B cell (primary cell): ENCODE measurements at regions not wholly inside any gene's neighbourhood (a gene's known extent, or its start where the extent isn't known, plus 50 kb on each side); places are given as distances from the start of the nearest gene placed in this dataset.

Source experiments
- ATAC-seq: fragments of 200-7000 bp; cut with Tn5 transposase; one replicate; pipeline ENCODE4 v1.10.0; 2021; ENCODE audit warnings: low read depth, mild to moderate bottlenecking, moderate number of reproducible peaks, moderate library complexity
- CTCF ChIA-PET: fragments of 350-600 bp; sonication (Branson Sonifier 250); formaldehyde crosslinking; loops from one replicate; lab custom pipeline; 2021; ENCODE audit warnings: antibody characterized with exemption, inconsistent platforms; lab: Charles Lee
- POLR2A ChIA-PET: fragments of 350-600 bp; sonication (Branson Sonifier 250); formaldehyde crosslinking; loops from one replicate; lab custom pipeline; 2021; ENCODE audit warnings: antibody characterized with exemption; lab: Charles Lee
- DNase-seq: peaks from one replicate; pipeline ENCODE4 v3.0.0; 2013
- H2AFZ ChIP-seq: 2 replicates; pipeline ENCODE4 v1.6.1; 2012; ENCODE audit warnings: mild to moderate bottlenecking, low read depth, low read length; ENCODE audit not compliant: insufficient read depth, poor library complexity, severe bottlenecking
- H3K27ac ChIP-seq, 2 donors: 1 replicate in 1 of 2; 2 replicates in 1 of 2; pipeline ENCODE4 v1.5.1; 2012 to 2013; ENCODE audit warnings: low read length in 2 of 2, mild to moderate bottlenecking in 2 of 2, moderate library complexity in 1 of 2
- H3K27me3 ChIP-seq, 4 experiments: fragments of 200-600 bp in 1 of 4; sonication (generic) in 1 of 4; replicated peaks in 1 of 4; 1 replicate in 2 of 4; 2 replicates in 2 of 4; pipeline versions ENCODE4 v1.6.1 to v1.7.0; 2013 to 2016; ENCODE audit warnings: low read length in 3 of 4, mild to moderate bottlenecking in 2 of 4, mixed read lengths in 1 of 4, moderate library complexity in 1 of 4; ENCODE audit not compliant: insufficient read depth in 4 of 4, control insufficient read depth in 3 of 4; ENCODE audit errors: control extremely low read depth in 1 of 4
- H3K36me3 ChIP-seq, 2 experiments: replicated peaks in 1 of 2; 1 replicate in 1 of 2; 2 replicates in 1 of 2; pipeline versions ENCODE4 v1.6.1 to v1.7.1; 2013; ENCODE audit warnings: low read length in 1 of 2; ENCODE audit not compliant: insufficient read depth in 2 of 2, control insufficient read depth in 1 of 2; ENCODE audit errors: control extremely low read depth in 1 of 2, extremely low read depth in 1 of 2
- H3K4me1 ChIP-seq, 2 donors: fragments of 200-600 bp in 1 of 2; sonication (generic) in 1 of 2; 1 replicate in 1 of 2; 2 replicates in 1 of 2; pipeline versions ENCODE4 v1.5.1 to v1.6.1; 2013 to 2017; ENCODE audit warnings: low read length in 2 of 2; ENCODE audit not compliant: control insufficient read depth in 2 of 2, insufficient read depth in 2 of 2
- H3K4me2 ChIP-seq: replicated peaks from 2 replicates; pipeline ENCODE3; 2012; ENCODE audit warnings: mild to moderate bottlenecking, low read depth, low read length; ENCODE audit not compliant: poor library complexity, severe bottlenecking
- H3K4me3 ChIP-seq, 5 experiments: fragments of 200-600 bp in 1 of 5; sonication (generic) in 1 of 5; 1 replicate in 3 of 5; 2 replicates in 2 of 5; pipeline versions ENCODE4 v1.5.1 to v1.7.0; 2011 to 2016; ENCODE audit warnings: low read length in 4 of 5, mild to moderate bottlenecking in 4 of 5, low read depth in 2 of 5, control low read depth in 1 of 5, moderate library complexity in 1 of 5; ENCODE audit not compliant: insufficient read depth in 1 of 5; ENCODE audit errors: control extremely low read depth in 1 of 5, extremely low read depth in 1 of 5
- H3K79me2 ChIP-seq: fragments of 200-600 bp; sonication (generic); one replicate; pipeline ENCODE4 v1.6.0; 2016; ENCODE audit warnings: low read length; ENCODE audit not compliant: control insufficient read depth, insufficient read depth
- H3K9ac ChIP-seq: fragments of 200-600 bp; sonication (generic); 2 replicates; pipeline ENCODE4 v1.6.1; 2017; ENCODE audit warnings: mild to moderate bottlenecking, low read length, moderate library complexity
- H3K9me3 ChIP-seq, 3 donors: one replicate each; pipeline versions ENCODE4 v1.6.1 to v1.7.1; 2013; ENCODE audit warnings: low read length in 2 of 3; ENCODE audit not compliant: control insufficient read depth in 2 of 3, insufficient read depth in 1 of 3; ENCODE audit errors: control extremely low read depth in 1 of 3
- H4K20me1 ChIP-seq: 2 replicates; pipeline ENCODE4 v1.6.0; 2012; ENCODE audit warnings: mild to moderate bottlenecking, low read length; ENCODE audit not compliant: insufficient read depth, control insufficient read depth, poor library complexity, severe bottlenecking
- H3K27ac Mint-ChIP-seq: one replicate; pipeline ENCODE4 v1.8.0; 2021; ENCODE audit warnings: mixed read lengths
- H3K27me3 Mint-ChIP-seq: one replicate; pipeline ENCODE4 v1.8.0; 2021; ENCODE audit warnings: mixed read lengths
- H3K4me1 Mint-ChIP-seq: one replicate; pipeline ENCODE4 v1.8.0; 2021; ENCODE audit warnings: mixed read lengths
- H3K4me3 Mint-ChIP-seq: one replicate; pipeline ENCODE4 v1.8.0; 2021; ENCODE audit warnings: mixed read lengths
- H3K9me3 Mint-ChIP-seq: one replicate; pipeline ENCODE4 v1.8.0; 2022; ENCODE audit warnings: mixed read lengths; ENCODE audit not compliant: insufficient read depth
- EZH2 ChIP-seq: IDR thresholded peaks from 2 replicates; pipeline ENCODE4 v1.6.1; 2012; ENCODE audit warnings: borderline replicate concordance, low read depth, mild to moderate bottlenecking, moderate library complexity, low read length; ENCODE audit not compliant: insufficient read depth, poor library complexity, severe bottlenecking
- WGBS: methylation state at CpG from one replicate; pipeline ENCODE4 v1.1.5; 2013; ENCODE audit warnings: missing lambda C conversion rate; ENCODE audit not compliant: insufficient coverage; 5-methylcytosine and 5-hydroxymethylcytosine counted together
- intact Hi-C: fragments of 100-400 bp; cut with micrococcal nuclease; formaldehyde crosslinking; loops from one replicate; pipeline ENCODE4 v1.10.0; 2022
- TF ChIP-seq, protein P1 (sequence below): fragments of 200-600 bp; IDR thresholded peaks from one replicate; pipeline ENCODE4 v1.8.0; 2022; ENCODE audit warnings: antibody characterized with exemption, mild to moderate bottlenecking

DNA sequence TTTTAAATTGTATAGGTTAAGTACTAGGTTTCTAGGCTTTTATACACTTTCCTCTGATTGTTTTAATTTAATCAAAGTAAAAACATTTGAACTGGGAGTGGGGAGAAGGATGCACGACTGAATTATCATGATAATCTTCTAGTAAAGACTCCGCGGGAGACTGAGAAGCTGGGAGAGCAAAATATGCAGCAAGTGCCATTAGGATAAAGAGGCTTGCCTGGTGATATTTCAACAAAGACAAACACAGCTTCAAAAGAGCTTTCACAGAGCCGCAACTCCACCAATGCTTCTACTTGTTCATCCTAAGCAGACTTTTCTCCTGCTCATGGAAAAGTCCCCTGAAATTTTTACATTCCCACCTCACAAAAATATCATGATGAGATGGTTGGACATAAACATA, 239.0 kb upstream of the PTBP2 start:
- H3K4me2 ChIP-seq = no peak overlapping the region
- Mint-ChIP-seq H3K4me3 (no peak overlapping the region), H3K4me1 (no peaks in the 10 kb centered on the region), H3K9me3 (no peaks in the 10 kb centered on the region), H3K27ac (no peak overlapping the region), H3K27me3 (no peaks in the 10 kb centered on the region)
- no peaks in the 10 kb centered on the region for H3K27me3 ChIP-seq
- no peak overlapping the region for H3K9ac ChIP-seq
- H3K27ac ChIP-seq = no peak overlapping the region
- H3K4me3 ChIP-seq = no peak overlapping the region
- WGBS = no CpG with 5 or more reads among the region's 4 CpGs
- DNase-seq (no peak), ATAC-seq (no peak)
- POLR2A ChIA-PET = no interaction called here
- H4K20me1 ChIP-seq = no peaks in the 10 kb centered on the region
- TF ChIP-seq EZH2 = no peak
- TF ChIP-seq, protein P1, sequence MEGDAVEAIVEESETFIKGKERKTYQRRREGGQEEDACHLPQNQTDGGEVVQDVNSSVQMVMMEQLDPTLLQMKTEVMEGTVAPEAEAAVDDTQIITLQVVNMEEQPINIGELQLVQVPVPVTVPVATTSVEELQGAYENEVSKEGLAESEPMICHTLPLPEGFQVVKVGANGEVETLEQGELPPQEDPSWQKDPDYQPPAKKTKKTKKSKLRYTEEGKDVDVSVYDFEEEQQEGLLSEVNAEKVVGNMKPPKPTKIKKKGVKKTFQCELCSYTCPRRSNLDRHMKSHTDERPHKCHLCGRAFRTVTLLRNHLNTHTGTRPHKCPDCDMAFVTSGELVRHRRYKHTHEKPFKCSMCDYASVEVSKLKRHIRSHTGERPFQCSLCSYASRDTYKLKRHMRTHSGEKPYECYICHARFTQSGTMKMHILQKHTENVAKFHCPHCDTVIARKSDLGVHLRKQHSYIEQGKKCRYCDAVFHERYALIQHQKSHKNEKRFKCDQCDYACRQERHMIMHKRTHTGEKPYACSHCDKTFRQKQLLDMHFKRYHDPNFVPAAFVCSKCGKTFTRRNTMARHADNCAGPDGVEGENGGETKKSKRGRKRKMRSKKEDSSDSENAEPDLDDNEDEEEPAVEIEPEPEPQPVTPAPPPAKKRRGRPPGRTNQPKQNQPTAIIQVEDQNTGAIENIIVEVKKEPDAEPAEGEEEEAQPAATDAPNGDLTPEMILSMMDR = no peak
- intact Hi-C loops = no loop called here
- H3K9me3 ChIP-seq = no peaks in the 10 kb centered on the region
- H3K4me1 ChIP-seq = no peaks in the 10 kb centered on the region
- no peaks in the 10 kb centered on the region for H3K36me3 ChIP-seq
- CTCF ChIA-PET = no interaction called here
- H3K79me2 ChIP-seq = no peaks in the 10 kb centered on the region
- no peak overlapping the region for H2AFZ ChIP-seq

DNA sequence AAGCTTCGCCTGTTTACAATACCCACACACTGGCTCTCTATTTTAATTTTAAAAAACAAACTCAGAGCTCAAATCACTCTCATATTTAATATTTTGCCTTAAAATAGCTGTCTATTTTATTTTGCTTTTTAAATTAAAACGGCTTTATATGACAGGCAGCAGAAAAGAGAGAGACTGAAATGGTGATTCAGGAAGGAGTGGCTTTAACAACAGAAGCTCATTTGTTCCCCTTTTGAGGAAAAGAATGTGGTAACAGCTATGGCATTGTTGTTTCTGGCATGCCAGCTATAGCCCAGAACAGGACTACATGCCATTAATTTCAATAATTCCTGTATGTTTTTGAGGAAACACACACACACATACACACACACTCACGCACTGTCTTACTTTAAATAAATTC, 234.2 kb upstream of the PTBP2 start:
- no peak overlapping the region for H3K27ac Mint-ChIP-seq
- Histone ChIP-seq H3K27me3 (no peaks in the 10 kb centered on the region), H3K79me2 (no peaks in the 10 kb centered on the region), H3K4me2 (no peak overlapping the region), H3K9me3 (no peaks in the 10 kb centered on the region), H3K36me3 (no peaks in the 10 kb centered on the region), H3K4me1 (no peaks in the 10 kb centered on the region), H4K20me1 (no peaks in the 10 kb centered on the region), H2AFZ (no peak overlapping the region), H3K27ac (no peak overlapping the region), H3K9ac (no peak overlapping the region), H3K4me3 (no peak overlapping the region)
- no peak overlapping the region for H3K4me3 Mint-ChIP-seq
- no peak for ATAC-seq
- no peaks in the 10 kb centered on the region for H3K9me3 Mint-ChIP-seq
- intact Hi-C loops = no loop called here
- WGBS = no CpG with 5 or more reads among the region's 3 CpGs
- POLR2A ChIA-PET = no interaction called here
- no peak for DNase-seq
- TF ChIP-seq, protein P1 = no peak
- TF ChIP-seq EZH2 = no peak
- no peaks in the 10 kb centered on the region for H3K27me3 Mint-ChIP-seq
- H3K4me1 Mint-ChIP-seq = no peaks in the 10 kb centered on the region
- CTCF ChIA-PET = no interaction called here
